A549 (cell line): ENCODE measurements at regions not wholly inside any gene's neighbourhood (a gene's known extent, or its start where the extent isn't known, plus 50 kb on each side); places are given as distances from the start of the nearest gene placed in this dataset.

Source experiments
- ATAC-seq, 2 experiments: fragments of 200-7000 bp in 1 of 2; fragments of >200 bp in 1 of 2; cut with Nextera tagmentation in 1 of 2; cut with Tn5 transposase in 1 of 2; 3 replicates each; pipeline versions ENCODE4 v1.8.0 to v1.9.1; 2018 to 2020; ENCODE audit warnings: mild to moderate bottlenecking in 1 of 2, moderate library complexity in 1 of 2
- CTCF ChIA-PET: fragments of 300-600 bp; sonication (Branson Sonifier 250); formaldehyde crosslinking; extraction: SDS; loops from one replicate; lab custom pipeline; 2021; ENCODE audit warnings: antibody characterized with exemption, inconsistent platforms; lab: Yijun Ruan, JAX
- POLR2A ChIA-PET: fragments of 350-600 bp; formaldehyde crosslinking; extraction: SDS; loops from one replicate; lab custom pipeline; 2021; ENCODE audit warnings: antibody characterized with exemption, inconsistent platforms; lab: Yijun Ruan, JAX
- DNase-seq, 2 experiments: peaks; one replicate each; pipeline versions ENCODE4 v3.0.0 to v3.0.0-alpha.2; 2011 to 2016; ENCODE audit warnings: low read depth in 1 of 2, low spot score in 1 of 2
- FAIRE-seq: peaks from 2 replicates; lab custom pipeline; 2011; peaks lifted over from hg19 to GRCh38; lab: Jason Lieb, UNC
- H3K27ac ChIP-seq, 2 experiments: fragments of >200 bp; sonication (Bioruptor Twin); formaldehyde crosslinking; 3 replicates each; pipeline ENCODE4 v1.5.1; 2016 to 2017
- H3K4me1 ChIP-seq: fragments of >200 bp; sonication (Bioruptor Twin); formaldehyde crosslinking; 3 replicates; pipeline ENCODE4 v1.6.1; 2016
- H3K4me2 ChIP-seq: fragments of >200 bp; sonication (Bioruptor Twin); formaldehyde crosslinking; 3 replicates; pipeline ENCODE4 v1.6.1; 2016
- H3K4me3 ChIP-seq: fragments of >200 bp; sonication (Bioruptor Twin); formaldehyde crosslinking; 3 replicates; pipeline ENCODE4 v1.5.1; 2016
- H3K9me3 ChIP-seq: fragments of >200 bp; sonication (Bioruptor Twin); formaldehyde crosslinking; 3 replicates; pipeline ENCODE4 v1.6.1; 2016
- BCL3 ChIP-seq: fragments of >200 bp; sonication (Bioruptor Twin); formaldehyde crosslinking; IDR thresholded peaks from 3 replicates; pipeline ENCODE4 v1.6.1; 2016
- CBX2 ChIP-seq: fragments of 200-600 bp; sonication (generic); IDR thresholded peaks from 2 replicates; pipeline ENCODE4 v1.6.1; 2016; ENCODE audit warnings: low read depth, mild to moderate bottlenecking, borderline replicate concordance
- CHD2 ChIP-seq: fragments of 150-350 bp; IDR thresholded peaks from 2 replicates; pipeline ENCODE4 v1.6.1; 2014; ENCODE audit warnings: low read length; ENCODE audit not compliant: partially characterized antibody
- CHD4 ChIP-seq: fragments of 200-600 bp; sonication (generic); IDR thresholded peaks from 2 replicates; pipeline ENCODE4 v1.6.1; 2016; ENCODE audit warnings: antibody characterized with exemption, mild to moderate bottlenecking, borderline replicate concordance
- FOSB ChIP-seq: fragments of 250-450 bp; sonication (Bioruptor Pico); IDR thresholded peaks from 2 replicates; pipeline ENCODE4 v1.5.0; 2020; ENCODE audit warnings: mild to moderate bottlenecking, moderate library complexity
- HEYL ChIP-seq: fragments of 250-450 bp; sonication (Bioruptor Pico); IDR thresholded peaks from 2 replicates; pipeline ENCODE4 v1.8.0; 2021; ENCODE audit warnings: mild to moderate bottlenecking, moderate library complexity
- HOXA7 ChIP-seq: fragments of 250-450 bp; sonication (Bioruptor Pico); IDR thresholded peaks from 2 replicates; pipeline ENCODE4 v1.5.0; 2020; ENCODE audit warnings: mild to moderate bottlenecking, moderate library complexity
- HOXB13 ChIP-seq: fragments of 250-450 bp; sonication (Bioruptor Pico); IDR thresholded peaks from 2 replicates; pipeline ENCODE4 v1.5.0; 2020; ENCODE audit warnings: low read depth, mild to moderate bottlenecking, moderate library complexity
- HOXB5 ChIP-seq: fragments of 250-450 bp; sonication (Bioruptor Pico); IDR thresholded peaks from 2 replicates; pipeline ENCODE4 v1.5.0; 2020; ENCODE audit warnings: mild to moderate bottlenecking, moderate library complexity
- JUN ChIP-seq, 2 experiments: fragments of >200 bp; sonication (Bioruptor Twin); formaldehyde crosslinking; IDR thresholded peaks; 2 replicates in 1 of 2; 3 replicates in 1 of 2; pipeline ENCODE4 v1.6.1; 2016 to 2017
- JUNB ChIP-seq: fragments of >200 bp; sonication (Bioruptor Twin); formaldehyde crosslinking; IDR thresholded peaks from 2 replicates; pipeline ENCODE4 v1.6.1; 2016
- MAFK ChIP-seq: fragments of 450-650 bp; IDR thresholded peaks from 2 replicates; pipeline ENCODE4 v1.6.1; 2014; ENCODE audit not compliant: partially characterized antibody
- MAZ ChIP-seq: fragments of 150-350 bp; IDR thresholded peaks from 2 replicates; pipeline ENCODE4 v1.6.1; 2014; ENCODE audit warnings: antibody characterized with exemption, low read depth, low read length, borderline replicate concordance
- NPAS2 ChIP-seq: fragments of 250-450 bp; sonication (Bioruptor Pico); IDR thresholded peaks from 2 replicates; pipeline ENCODE4 v1.8.0; 2022; ENCODE audit warnings: mild to moderate bottlenecking, moderate library complexity, borderline replicate concordance
- NR3C1 ChIP-seq: fragments of >200 bp; sonication (Bioruptor Twin); formaldehyde crosslinking; IDR thresholded peaks from 3 replicates; pipeline ENCODE4 v1.6.1; 2017
- POLR2AphosphoS2 ChIP-seq: conservative IDR thresholded peaks from 2 replicates; pipeline ENCODE4 v1.6.1; 2012; ENCODE audit warnings: low read length, improper control_type of control experiment, inconsistent platforms
- RAD21 ChIP-seq, 2 experiments: fragments of >200 bp in 1 of 2; sonication (Bioruptor Twin) in 1 of 2; formaldehyde crosslinking in 1 of 2; IDR thresholded peaks in 1 of 2; conservative IDR thresholded peaks in 1 of 2; 2 replicates in 1 of 2; 3 replicates in 1 of 2; pipeline ENCODE4 v1.6.1; 2012 to 2018; ENCODE audit warnings: inconsistent platforms in 1 of 2
- RCOR1 ChIP-seq: fragments of 150-350 bp; IDR thresholded peaks from 2 replicates; pipeline ENCODE4 v1.6.1; 2014; ENCODE audit warnings: antibody characterized with exemption, low read length, low read depth
- RFX5 ChIP-seq: fragments of 450-650 bp; IDR thresholded peaks from 2 replicates; pipeline ENCODE4 v1.7.1; 2014; ENCODE audit warnings: antibody characterized with exemption, mild to moderate bottlenecking, moderate library complexity
- SMC3 ChIP-seq: fragments of >200 bp; sonication (Bioruptor Twin); formaldehyde crosslinking; IDR thresholded peaks from 3 replicates; pipeline ENCODE4 v1.6.1; 2018; ENCODE audit warnings: inconsistent platforms
- SREBF2 ChIP-seq: fragments of 450-650 bp; IDR thresholded peaks from 2 replicates; pipeline ENCODE4 v1.6.1; 2014; ENCODE audit warnings: mild to moderate bottlenecking, moderate library complexity
- TP53 ChIP-seq: fragments of 250-450 bp; sonication (Bioruptor Pico); IDR thresholded peaks from 2 replicates; pipeline ENCODE4 v1.5.0; 2021; ENCODE audit warnings: mild to moderate bottlenecking, moderate library complexity
- ZFP36 ChIP-seq: fragments of 450-650 bp; IDR thresholded peaks from 2 replicates; pipeline ENCODE4 v1.6.1; 2014; ENCODE audit warnings: borderline replicate concordance; ENCODE audit not compliant: partially characterized antibody
- ZSCAN20 ChIP-seq: fragments of 250-450 bp; sonication (Bioruptor Pico); IDR thresholded peaks from 2 replicates; pipeline ENCODE4 v1.8.0; 2022; ENCODE audit warnings: mild to moderate bottlenecking, moderate library complexity
- WGBS: methylation state at CpG from one replicate; pipeline ENCODE4 v1.1.6; 2017; ENCODE audit errors: missing lambda C conversion rate; 5-methylcytosine and 5-hydroxymethylcytosine counted together
- TF ChIP-seq, protein P1 (sequence below): fragments of 250-450 bp; sonication (Bioruptor Pico); IDR thresholded peaks from 2 replicates; pipeline ENCODE4 v1.5.0; 2020; ENCODE audit warnings: low read depth, mild to moderate bottlenecking, moderate library complexity
- TF ChIP-seq, protein P2 (sequence below): fragments of >200 bp; sonication (Bioruptor Twin); formaldehyde crosslinking; IDR thresholded peaks from 2 replicates; pipeline ENCODE4 v1.6.1; 2016
- TF ChIP-seq, protein P3 (sequence below): IDR thresholded peaks from 2 replicates; pipeline ENCODE4 v1.6.1; 2012
- TF ChIP-seq, protein P4 (sequence below): fragments of 200-600 bp; sonication (generic); IDR thresholded peaks from 2 replicates; pipeline ENCODE4 v1.6.1; 2016; ENCODE audit warnings: antibody characterized with exemption, mild to moderate bottlenecking, moderate library complexity

GRCh38 chr2:145067549-145068030 lies 547.7 kb upstream of the ZEB2 start:
- DNase-seq, result no peak
- 91% methylated on average over 6 of the region's 6 CpGs for WGBS
- Histone ChIP-seq H3K4me3 (no peak overlapping the region), H3K4me2 (no peak overlapping the region), H3K4me1 (peaks cover 10% of the 10 kb centered on the region; the same call in 1 of the 3 replicates)
- CTCF ChIA-PET, result no interaction called here
- TF ChIP-seq HEYL (no peak), NPAS2 (CRISPR knock-in tag) (no peak), SMC3 (no peak), CBX2 (no peak), MAFK (no peak), CHD4 (no peak), ZFP36 (no peak), HOXA7 (no peak), RCOR1 (no peak), HOXB5 (CRISPR knock-in tag) (no peak), ZSCAN20 (no peak), POLR2AphosphoS2 (no peak), SREBF2 (no peak), MAZ (no peak), HOXB13 (CRISPR knock-in tag) (no peak)
- TF ChIP-seq, protein P1, sequence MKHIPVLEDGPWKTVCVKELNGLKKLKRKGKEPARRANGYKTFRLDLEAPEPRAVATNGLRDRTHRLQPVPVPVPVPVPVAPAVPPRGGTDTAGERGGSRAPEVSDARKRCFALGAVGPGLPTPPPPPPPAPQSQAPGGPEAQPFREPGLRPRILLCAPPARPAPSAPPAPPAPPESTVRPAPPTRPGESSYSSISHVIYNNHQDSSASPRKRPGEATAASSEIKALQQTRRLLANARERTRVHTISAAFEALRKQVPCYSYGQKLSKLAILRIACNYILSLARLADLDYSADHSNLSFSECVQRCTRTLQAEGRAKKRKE, result no peak
- TF ChIP-seq, protein P2, sequence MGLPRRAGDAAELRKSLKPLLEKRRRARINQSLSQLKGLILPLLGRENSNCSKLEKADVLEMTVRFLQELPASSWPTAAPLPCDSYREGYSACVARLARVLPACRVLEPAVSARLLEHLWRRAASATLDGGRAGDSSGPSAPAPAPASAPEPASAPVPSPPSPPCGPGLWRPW, result no peak
- TF ChIP-seq, protein P3, sequence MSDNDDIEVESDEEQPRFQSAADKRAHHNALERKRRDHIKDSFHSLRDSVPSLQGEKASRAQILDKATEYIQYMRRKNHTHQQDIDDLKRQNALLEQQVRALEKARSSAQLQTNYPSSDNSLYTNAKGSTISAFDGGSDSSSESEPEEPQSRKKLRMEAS, result no peak
- TF ChIP-seq, all 56 proteins: peak for 0
- H3K9me3 ChIP-seq, result peaks cover 2% of the 10 kb centered on the region; the same call in 2 of the 3 replicates
- ATAC-seq (no peak), FAIRE-seq (no peak)
- H3K27ac ChIP-seq, result no peak overlapping the region
- POLR2A ChIA-PET, result no interaction called here

- H3K4me1 ChIP-seq, result peaks cover 10% of the 10 kb centered on the region; the same call in 1 of the 3 replicates
- no peak overlapping the region for H3K4me2 ChIP-seq
- ATAC-seq (no peak), DNase-seq (no peak), FAIRE-seq (no peak)
- CTCF ChIA-PET, result interaction anchor here (0.7 kb wide), 1 partner anchor 418 kb away, joined by 4 read pairs; no protein-coding TSS in a partner anchor
- no peak overlapping the region for H3K27ac ChIP-seq
- TF ChIP-seq CHD2, result no peak
- no peak overlapping the region for H3K4me3 ChIP-seq
- H3K9me3 ChIP-seq, result peaks cover 2% of the 10 kb centered on the region; the same call in 2 of the 3 replicates
- POLR2A ChIA-PET, result no interaction called here
- 94% methylated on average over 3 of the region's 3 CpGs for WGBS
These were observed 547.1 kb upstream of the ZEB2 start for GRCh38 chr2:145066856-145067548.

DNA sequence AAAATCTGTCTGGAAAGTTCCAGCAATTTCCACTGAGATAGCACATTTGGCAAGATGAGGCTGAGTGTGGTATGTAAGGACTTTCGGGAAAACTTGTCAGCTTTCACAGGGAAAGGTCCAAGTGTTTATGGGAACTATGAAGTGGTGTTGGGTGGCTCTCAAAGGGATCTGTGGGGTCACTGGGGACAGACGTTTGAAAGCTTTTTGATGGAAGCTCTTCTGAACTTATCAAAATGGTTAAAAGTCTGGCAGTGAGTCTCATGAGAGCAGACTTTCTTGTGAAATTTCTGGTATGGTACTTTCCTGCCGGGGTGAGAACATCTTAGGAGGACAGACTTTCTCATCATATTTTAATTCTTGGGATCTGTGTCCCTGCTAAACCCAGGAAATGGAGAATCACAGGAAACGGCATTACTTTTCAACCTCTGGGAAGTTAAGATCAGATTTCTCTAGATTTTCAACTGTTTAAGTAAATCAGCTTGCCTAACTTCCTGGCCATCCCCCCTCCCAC lies 546.3 kb upstream of the ZEB2 start:
- H3K4me2 ChIP-seq, result no peak overlapping the region
- FAIRE-seq (no peak), DNase-seq (no peak), ATAC-seq (no peak)
- ChIA-PET POLR2A (no interaction called here), CTCF (interaction anchor here (0.7 kb wide), 1 partner anchor 419 kb away, joined by 4 read pairs; no protein-coding TSS in a partner anchor)
- WGBS, result 70% methylated on average over 4 of the region's 4 CpGs
- peaks cover 2% of the 10 kb centered on the region; the same call in 2 of the 3 replicates for H3K9me3 ChIP-seq
- TF ChIP-seq NR3C1, result no peak
- no peak for TF ChIP-seq TP53
- TF ChIP-seq, protein P3, result no peak
- no peak for TF ChIP-seq FOSB (CRISPR knock-in tag)
- no peak for TF ChIP-seq JUNB
- TF ChIP-seq RAD21 (conservative IDR thresholded peaks at IDR 0.05 in 1 of 2, IDR thresholded peaks at IDR 0.05 in 1 of 2), result no peak
- no peak for TF ChIP-seq JUN (IDR thresholded peaks at IDR 0.05)
- no peak for TF ChIP-seq RFX5
- TF ChIP-seq BCL3, result no peak
- TF ChIP-seq CBX2, result no peak
- no peak for TF ChIP-seq RCOR1
- TF ChIP-seq, protein P4, sequence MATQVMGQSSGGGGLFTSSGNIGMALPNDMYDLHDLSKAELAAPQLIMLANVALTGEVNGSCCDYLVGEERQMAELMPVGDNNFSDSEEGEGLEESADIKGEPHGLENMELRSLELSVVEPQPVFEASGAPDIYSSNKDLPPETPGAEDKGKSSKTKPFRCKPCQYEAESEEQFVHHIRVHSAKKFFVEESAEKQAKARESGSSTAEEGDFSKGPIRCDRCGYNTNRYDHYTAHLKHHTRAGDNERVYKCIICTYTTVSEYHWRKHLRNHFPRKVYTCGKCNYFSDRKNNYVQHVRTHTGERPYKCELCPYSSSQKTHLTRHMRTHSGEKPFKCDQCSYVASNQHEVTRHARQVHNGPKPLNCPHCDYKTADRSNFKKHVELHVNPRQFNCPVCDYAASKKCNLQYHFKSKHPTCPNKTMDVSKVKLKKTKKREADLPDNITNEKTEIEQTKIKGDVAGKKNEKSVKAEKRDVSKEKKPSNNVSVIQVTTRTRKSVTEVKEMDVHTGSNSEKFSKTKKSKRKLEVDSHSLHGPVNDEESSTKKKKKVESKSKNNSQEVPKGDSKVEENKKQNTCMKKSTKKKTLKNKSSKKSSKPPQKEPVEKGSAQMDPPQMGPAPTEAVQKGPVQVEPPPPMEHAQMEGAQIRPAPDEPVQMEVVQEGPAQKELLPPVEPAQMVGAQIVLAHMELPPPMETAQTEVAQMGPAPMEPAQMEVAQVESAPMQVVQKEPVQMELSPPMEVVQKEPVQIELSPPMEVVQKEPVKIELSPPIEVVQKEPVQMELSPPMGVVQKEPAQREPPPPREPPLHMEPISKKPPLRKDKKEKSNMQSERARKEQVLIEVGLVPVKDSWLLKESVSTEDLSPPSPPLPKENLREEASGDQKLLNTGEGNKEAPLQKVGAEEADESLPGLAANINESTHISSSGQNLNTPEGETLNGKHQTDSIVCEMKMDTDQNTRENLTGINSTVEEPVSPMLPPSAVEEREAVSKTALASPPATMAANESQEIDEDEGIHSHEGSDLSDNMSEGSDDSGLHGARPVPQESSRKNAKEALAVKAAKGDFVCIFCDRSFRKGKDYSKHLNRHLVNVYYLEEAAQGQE, result no peak
- TF ChIP-seq ZSCAN20, result no peak
- peaks cover 10% of the 10 kb centered on the region; the same call in 1 of the 3 replicates for H3K4me1 ChIP-seq
- no peak overlapping the region for H3K4me3 ChIP-seq
- H3K27ac ChIP-seq, result no peak overlapping the region
